Right ventricle myocardium inferior (tissue), 1 donor: ENCODE measurements at regions not wholly inside any gene's neighbourhood (a gene's known extent, or its start where the extent isn't known, plus 50 kb on each side); places are given as distances from the start of the nearest gene placed in this dataset.
A peak's percentile ranks its signal among the peaks of the same experiment; 100 is the strongest.

Experiments used
- ATAC-seq: fragments of 200-7000 bp; cut with Tn5 transposase; one replicate; pipeline ENCODE4 v1.9.1; 2020; ENCODE audit warnings: mild to moderate bottlenecking, moderate library complexity
- DNase-seq: peaks from one replicate; pipeline ENCODE4 v3.0.0; 2021; ENCODE audit errors: missing footprints
- intact Hi-C: fragments of 100-400 bp; cut with DNase I; formaldehyde crosslinking; loops from one replicate; pipeline ENCODE4 v1.11.0; 2022
- donor health status: DM: no; HTN: yes; CAD: no; lungs with severe emphysema.

DNA sequence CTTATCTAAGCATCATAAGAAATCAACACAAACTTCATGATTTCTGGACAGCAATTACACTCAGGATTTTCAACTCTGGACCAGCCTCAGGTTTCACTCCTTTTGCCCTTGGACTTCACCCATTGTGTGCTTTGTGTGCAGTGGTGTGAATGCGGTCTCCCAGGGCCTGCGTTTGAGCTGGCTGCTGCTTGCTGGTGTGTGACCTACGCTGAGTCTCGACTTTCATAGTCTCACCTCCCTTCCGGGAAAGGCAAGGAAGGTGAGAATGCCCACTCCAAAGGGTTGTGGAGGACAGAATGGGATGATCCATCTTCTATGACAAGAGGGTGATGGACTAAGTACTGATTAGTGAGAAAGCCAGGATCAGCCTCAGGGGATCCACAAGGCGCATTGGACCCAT is 228.8 kb downstream of the C12orf75 start:
- no peak for DNase-seq
- intact Hi-C loops = no loop called here
- no peak for ATAC-seq

DNA sequence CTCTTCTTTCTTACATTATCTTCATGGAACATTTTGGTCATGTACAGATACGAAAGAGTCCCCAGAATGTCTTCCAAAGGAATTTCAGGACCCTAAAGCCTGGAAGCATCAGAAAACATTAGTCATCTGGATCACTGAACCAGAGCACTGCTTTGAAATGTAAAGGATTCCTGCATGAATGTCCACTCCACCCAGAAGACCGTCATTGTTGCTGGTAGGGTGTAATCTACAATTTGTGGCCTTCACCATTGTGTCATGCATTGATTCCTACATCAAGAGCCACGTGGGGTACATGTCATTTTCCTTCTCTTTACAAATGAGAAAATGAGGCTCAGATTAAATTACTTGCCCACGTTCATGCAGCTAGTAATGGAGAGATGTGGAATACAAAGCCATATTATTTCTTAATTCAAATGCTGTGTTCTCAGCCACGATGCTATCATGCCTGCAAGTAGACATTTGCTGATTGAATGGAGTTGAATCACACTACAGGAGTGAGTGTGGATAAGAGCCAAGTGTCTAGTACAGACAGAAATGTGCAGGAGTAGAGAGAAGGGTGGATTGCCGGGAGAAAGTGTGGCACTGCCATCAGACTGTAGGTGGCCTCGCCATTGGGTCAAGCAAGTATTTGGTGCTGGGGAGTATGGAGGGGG is 231.2 kb downstream of the C12orf75 start:
- ATAC-seq (peak; percentile 69), DNase-seq (no peak)
- intact Hi-C loops = no loop called here

DNA sequence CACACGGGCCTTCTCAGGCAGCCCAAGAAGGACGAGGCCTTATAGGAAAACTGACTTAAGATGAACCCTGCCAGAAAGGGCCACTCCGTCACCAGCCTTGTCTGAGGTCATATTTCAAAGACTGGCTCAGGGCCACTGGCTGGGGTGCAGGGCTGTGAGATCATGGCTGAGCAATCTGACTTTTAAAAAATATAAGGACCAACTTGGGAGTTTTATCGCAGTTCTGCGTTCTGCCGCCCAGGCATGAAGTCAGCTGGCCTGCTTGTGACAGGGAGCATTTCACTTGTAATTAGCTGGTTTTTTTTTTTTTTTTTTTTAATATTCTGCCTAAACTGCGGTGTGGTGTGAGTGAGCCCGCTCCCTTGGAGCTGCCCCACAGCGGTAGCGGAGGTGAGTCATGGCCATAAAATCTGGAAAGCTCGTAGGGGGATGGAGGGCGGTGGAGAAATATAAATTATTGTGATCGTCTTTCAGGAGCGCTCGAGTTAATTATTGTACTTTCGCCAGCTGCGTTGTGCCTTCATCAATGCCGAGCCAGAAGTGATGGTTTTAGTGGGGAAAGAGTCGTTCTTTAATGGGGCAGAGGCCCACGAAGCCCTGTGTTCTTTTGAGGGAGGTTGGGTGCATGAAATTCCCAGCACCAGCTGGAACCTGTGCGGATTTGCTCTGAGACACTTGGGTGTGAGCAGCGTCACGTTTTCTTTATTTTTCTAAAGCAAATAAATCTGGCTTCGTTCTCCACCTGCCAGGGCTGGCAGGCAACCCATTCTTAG is 231.9 kb downstream of the C12orf75 start:
- ATAC-seq (peak; percentile 75), DNase-seq (no peak)
- intact Hi-C loops = no loop called here

DNA sequence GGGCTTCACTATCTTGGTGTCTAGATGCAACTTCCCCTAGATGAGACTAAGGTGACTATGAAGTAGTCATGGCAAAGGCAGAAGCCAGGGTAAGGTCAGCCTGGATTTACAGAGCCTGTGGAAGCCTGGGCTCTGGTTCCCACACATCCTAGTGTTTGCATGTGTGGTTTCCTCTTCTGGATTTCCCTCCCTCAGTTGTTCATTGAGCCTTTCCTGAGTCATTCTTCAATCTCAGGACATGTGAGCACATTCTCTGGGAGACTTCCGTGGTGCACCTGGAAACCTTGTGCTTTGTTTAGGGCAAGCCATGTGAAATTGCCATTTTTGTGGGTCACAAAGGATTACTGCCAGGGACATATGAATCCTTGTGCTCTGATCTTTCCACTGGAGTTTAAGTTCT is 236.6 kb downstream of the C12orf75 start:
- ATAC-seq (no peak), DNase-seq (no peak)
- intact Hi-C loops = no loop called here

DNA sequence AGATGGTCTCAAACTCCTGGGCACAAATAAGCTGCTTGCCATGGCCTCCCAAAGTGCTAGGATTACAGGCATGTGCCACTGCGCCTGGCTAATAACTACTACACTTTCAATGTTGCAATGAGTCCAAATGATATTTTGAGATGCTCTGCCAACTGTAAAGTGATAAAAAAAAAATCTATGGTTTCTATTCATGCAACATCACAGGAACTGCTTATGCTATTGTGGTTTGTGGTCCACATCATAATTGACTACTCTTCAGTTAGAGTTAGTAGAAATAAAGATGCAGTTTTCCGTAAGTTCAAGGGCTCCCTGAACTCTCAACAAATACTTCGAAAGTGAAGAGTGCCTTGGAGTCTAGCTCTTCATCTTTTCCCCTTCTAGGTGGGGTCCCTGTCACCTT is 239.4 kb downstream of the C12orf75 start:
- intact Hi-C loops = no loop called here
- no peak for ATAC-seq
- no peak for DNase-seq

DNA sequence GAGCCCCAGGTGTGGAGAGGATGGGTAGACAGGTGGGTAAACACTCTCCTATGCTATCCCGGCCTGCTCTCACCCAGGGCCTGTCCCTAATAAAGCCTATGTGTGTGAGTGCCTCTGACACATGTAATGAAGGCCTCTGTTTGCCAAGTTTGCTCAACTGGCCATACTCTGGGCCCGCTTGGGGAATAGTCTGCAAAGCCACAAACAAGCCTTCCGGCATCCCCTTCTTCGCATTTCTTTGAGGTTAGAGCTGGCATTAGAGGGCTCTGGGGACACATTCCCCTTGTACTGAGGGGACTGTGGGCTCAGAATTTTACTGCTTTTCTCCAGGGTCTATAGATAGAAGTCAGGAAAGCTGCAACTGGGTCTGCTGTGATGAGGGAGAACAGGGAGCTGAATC is 240.5 kb downstream of the C12orf75 start:
- ATAC-seq (no peak), DNase-seq (no peak)
- intact Hi-C loops = no loop called here

DNA sequence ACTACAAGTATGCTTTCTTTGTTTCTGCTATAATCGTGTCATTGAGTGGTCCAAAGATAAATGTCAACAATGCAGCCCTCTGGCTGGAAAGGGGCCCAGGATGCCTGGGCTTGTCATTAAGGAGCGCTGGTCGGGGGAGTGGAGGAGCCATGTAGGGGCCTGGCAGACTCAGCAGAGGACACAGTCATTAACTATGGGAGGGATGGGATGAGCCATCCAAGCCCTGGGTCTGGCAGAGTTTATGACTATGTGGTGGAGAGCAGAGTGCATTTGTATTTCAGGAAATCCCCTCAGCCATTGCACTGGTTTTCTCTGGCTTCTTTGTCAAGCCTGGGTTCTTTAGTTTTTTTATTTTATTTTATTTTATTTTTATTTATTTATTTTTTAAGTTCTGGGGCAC is 243.1 kb downstream of the C12orf75 start:
- ATAC-seq = no peak
- intact Hi-C loops = no loop called here
- no peak for DNase-seq

DNA sequence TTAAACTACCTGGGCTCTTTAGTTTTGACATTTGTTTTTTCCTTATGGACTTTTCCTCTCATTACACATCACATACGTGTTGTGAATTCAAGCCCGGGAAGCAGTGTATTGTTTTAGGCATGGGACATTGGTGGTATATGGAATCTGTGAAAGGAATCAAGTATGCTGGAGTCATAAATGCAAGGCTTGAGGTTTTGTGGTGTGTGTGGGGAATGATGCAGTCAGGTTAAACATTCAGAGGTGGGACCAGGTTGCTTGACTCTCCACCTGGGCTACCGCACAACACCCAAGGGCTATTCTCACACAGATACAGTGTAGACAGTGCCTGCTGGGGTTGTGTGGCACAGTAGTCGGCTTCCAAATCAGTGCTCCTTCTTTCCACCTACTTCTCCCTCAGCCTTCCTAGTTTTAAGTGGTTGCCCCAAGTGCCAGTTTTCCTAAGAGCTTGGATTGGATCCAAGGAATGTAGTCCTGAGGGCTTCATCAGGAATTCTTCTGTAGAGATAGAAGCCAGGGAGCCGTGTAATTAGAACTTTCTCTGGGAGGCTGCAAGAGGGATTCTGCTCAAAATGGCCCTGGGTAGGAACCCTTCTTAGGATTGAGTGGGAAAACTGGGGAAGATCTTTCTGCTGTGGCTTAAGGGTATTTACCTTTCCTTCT is 243.7 kb downstream of the C12orf75 start:
- DNase-seq = no peak
- no peak for ATAC-seq
- intact Hi-C loops = no loop called here

DNA sequence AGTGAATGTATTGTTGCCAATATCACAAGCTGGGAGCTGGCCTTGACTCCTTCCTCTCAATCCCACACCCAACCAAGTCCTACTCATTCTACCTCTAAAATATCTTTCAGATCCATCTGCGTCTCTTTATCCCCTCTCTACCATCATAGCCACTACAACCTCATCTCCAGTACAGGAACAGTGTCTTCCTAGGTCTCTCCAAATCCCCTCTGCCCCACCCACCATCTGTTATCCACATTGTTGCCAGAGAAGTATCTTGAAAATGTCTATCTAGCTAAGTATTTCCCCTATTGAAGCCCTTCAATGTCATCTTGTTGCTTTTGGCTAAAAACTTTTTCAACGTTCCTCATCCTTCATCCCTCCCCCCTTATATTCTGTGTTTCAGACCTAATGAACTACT is 244.7 kb downstream of the C12orf75 start:
- ATAC-seq (no peak), DNase-seq (no peak)
- intact Hi-C loops = no loop called here

DNA sequence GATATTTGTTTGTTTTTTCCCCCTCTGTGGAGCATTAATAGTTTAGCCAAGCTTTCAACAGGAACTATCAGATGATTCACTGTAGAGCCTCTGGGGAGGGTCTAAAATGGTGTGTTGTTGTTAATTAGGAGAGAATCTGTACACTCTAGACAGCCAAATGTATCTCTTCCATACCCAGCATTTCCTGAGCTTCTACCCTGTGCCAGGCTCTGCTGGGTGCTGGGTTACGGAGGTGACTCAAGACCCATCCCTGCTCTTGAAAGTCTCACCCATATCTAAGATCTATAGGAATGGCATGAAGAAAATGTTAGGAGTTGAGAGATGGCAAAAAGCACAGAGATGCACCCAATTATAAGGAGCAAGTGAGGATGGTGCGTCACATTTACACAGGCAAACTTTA is 245.8 kb downstream of the C12orf75 start:
- DNase-seq = no peak
- ATAC-seq = no peak
- intact Hi-C loops = no loop called here

DNA sequence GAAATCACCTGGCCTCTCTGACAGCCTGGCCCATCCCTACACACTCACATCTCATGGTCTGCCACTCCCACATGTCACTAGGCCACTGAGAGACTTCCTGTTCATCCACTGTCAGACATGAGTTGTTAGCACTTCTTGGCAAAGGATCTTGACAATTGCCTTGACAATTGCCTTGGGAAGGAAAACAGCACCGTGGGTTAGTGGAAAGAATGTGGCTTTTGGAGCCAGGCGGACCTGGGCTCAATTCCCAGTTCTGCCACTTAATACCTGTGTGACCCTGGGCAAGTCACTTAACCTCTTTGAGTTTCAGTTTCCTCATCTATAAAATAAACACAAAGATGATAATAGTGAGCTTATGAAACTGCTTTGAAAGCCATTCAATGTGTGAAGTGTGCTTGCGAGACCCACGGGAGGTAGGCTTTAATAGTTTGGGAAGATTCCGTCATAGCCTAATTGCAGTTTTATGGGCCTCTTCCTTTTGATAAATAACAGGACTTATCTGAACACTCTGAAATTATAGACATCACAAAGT is 250.4 kb downstream of the C12orf75 start:
- DNase-seq (no peak), ATAC-seq (no peak)
- intact Hi-C loops = no loop called here

DNA sequence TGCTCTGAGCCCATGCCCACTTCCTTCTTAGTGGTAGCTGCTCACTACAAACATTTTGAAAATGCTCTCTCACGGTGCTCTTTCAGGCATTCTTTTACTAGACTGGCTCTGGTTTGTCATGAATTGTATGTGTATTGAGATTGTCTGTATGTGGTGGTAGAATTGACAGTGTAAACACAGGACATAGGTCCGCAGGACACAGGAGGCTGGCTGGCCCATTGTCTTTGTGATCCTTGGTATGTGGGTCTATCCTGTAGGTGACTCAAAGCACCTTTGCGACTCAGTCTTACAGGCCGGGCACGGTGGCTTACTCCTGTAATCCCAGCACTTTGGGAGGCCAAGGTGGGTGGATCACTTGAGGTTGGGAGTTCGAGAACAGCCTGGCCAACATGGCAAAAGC is 250.9 kb downstream of the C12orf75 start:
- ATAC-seq = no peak
- intact Hi-C loops = no loop called here
- no peak for DNase-seq

DNA sequence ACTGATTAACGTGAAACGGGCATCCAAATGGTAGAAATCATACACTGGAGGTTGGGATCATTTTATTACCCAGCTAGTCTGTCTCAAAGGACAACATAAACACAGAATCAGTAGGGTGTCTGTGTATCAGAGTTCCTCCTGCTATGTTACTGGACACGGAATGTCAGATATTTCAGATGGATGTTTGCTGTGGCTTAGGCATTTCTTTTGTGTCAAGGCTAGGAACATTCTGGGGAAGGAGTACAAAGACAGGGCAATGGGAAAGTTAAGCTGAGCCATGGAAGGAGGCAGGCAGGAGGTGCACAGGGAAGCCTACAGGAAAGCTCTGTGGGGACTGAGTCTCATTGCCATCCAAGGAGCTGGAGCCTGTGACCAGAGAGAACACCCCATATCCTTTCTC is 254.6 kb downstream of the C12orf75 start:
- intact Hi-C loops = loop anchor here (5.0 kb wide), 2 partner anchors 87 to 98 kb away; no protein-coding TSS in a partner anchor
- DNase-seq (no peak), ATAC-seq (no peak)

DNA sequence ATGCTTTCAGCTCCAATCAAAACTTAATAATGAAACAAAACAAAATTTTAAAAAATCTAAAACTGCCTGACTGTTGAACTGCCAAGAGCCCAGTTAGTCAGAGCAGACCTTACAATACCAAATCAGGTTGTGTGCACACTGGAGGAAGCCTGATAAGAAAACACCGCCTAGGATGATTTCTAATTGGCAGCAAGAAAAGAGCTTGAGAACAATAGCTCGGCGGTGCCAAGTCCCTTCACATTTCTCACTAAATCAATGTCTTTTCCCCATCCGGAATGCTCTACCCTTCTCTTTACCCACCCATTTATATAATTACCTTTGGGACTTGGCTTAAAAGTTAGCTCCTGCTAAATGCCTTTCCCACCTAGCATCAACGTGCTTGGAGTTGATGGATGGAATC is 256.7 kb downstream of the C12orf75 start:
- intact Hi-C loops = loop anchor here (5.0 kb wide), 2 partner anchors 85 to 100 kb away; no protein-coding TSS in a partner anchor
- no peak for ATAC-seq
- DNase-seq = no peak

DNA sequence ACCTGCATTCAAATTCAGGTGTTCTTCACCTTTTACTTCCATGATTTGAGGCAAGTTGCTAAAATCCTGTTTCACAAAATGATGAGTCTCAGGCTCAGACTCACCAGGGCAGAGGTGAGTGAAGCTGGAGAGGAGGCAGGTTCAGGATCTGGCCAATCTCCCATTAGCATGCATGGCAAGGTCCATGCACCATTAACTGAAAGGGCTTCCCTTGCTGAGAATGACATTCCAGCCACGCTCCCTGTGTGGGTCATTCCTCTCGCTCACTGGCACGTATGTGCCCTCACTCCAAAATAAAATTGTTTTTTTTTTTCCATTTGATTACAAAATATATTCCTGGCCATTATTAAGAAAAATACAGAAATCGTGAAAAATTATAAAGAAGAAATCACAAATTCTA is 257.6 kb downstream of the C12orf75 start:
- ATAC-seq = no peak
- DNase-seq = no peak
- intact Hi-C loops = loop anchor here (5.0 kb wide), 2 partner anchors 84 to 101 kb away; no protein-coding TSS in a partner anchor

DNA sequence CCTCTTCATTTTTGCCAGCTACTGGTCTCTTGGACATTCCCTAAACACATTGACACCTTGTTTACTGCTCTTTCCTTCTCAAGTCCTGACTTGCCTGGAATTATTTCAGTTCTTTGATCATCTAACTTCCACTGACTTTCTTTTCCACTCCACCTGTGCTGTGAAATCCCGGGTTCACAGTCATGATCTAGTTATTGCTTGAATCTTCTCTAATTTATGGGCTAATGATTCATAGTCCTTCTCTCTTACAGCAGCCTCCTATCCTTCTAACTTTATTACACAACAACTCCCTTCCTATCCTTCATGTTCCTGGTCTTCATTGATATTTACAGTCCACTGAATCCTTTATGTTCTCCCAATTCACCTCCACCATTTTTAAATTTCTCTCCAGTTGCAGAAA is 260.1 kb downstream of the C12orf75 start:
- DNase-seq = no peak
- intact Hi-C loops = no loop called here
- no peak for ATAC-seq

DNA sequence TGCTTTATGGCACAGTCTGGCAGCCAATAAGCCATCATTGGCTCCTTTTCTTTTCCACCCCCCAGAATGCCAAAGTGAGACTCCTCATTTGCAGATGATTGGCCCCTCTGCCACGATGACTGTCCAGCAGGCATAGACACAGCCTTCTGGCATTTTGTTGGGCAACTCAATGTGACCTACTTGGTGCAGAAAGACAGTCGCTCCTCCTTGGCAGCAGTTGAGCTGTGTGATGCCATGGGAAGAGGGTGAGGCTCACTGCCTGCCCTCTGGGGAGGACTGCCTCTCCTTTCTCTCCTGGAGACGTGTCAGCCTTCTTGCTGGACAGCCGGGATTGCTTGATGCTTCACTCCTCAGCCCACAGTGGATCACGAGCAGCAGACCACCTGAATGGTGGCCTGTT is 264.9 kb downstream of the C12orf75 start:
- ATAC-seq = no peak

DNA sequence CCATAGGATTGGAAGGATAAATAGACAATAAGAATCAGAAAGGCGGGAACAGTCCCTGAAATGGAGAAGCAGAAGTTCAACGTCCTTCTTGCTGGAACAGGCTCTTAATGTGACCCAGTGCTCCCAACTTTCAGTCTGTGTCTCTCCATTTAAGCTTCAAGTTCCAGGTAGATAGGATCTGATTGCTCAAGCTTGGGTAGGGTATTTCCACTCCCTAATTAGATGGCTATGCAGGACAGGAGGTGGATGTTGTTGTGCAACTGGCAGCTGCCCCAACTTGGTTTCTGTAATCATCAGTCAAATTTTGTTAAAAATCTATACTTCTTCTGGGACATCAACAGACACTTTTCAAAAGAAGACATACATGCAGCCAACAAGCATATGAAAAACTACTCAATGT is 266.2 kb downstream of the C12orf75 start:
- intact Hi-C loops = no loop called here
- DNase-seq (no peak), ATAC-seq (no peak)

More for the DNA sequence above, 264.9 kb downstream of the C12orf75 start:
- DNase-seq = no peak
- intact Hi-C loops = no loop called here

DNA sequence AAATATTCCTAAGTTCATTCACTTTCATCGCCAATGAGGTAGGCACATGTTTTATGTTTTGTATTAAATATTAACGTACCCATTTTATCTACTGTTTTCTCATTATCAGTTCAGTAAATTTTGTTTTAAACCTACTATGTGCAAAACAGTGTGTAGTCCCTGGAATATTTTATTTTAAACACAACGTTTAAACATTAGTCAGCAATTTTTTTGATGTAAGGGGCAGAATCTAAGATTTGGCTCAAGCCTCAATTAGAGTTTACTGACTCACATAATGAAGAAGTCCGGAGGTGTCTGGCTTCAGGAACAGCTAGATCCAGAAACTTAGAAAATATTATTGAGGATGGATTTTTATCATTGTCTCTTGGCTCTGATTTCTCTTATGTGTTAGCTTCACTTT is 267.5 kb downstream of the C12orf75 start:
- intact Hi-C loops = no loop called here
- no peak for DNase-seq

More for the DNA sequence above, 267.5 kb downstream of the C12orf75 start:
- ATAC-seq = no peak
